ENCODE measurements at regions not wholly inside any gene's neighbourhood (a gene's known extent, or its start where the extent isn't known, plus 50 kb on each side); places are given as distances from the start of the nearest gene placed in this dataset.

GRCh38 chr11:106427736-106428135, 350.3 kb downstream of the AASDHPPT start:
- TF ChIP-seq CTCF (IDR thresholded peaks at IDR 0.05) (no peak), POLR2A (IDR thresholded peaks at IDR 0.05) (no peak)
